ENCODE measurements at regions not wholly inside any gene's neighbourhood (a gene's known extent, or its start where the extent isn't known, plus 50 kb on each side); places are given as distances from the start of the nearest gene placed in this dataset.

- no peak for TF ChIP-seq TAF1 (IDR thresholded peaks at IDR 0.05; ENCODE audit: borderline replicate concordance, insufficient read depth, low read length)
- TF ChIP-seq, protein P1, sequence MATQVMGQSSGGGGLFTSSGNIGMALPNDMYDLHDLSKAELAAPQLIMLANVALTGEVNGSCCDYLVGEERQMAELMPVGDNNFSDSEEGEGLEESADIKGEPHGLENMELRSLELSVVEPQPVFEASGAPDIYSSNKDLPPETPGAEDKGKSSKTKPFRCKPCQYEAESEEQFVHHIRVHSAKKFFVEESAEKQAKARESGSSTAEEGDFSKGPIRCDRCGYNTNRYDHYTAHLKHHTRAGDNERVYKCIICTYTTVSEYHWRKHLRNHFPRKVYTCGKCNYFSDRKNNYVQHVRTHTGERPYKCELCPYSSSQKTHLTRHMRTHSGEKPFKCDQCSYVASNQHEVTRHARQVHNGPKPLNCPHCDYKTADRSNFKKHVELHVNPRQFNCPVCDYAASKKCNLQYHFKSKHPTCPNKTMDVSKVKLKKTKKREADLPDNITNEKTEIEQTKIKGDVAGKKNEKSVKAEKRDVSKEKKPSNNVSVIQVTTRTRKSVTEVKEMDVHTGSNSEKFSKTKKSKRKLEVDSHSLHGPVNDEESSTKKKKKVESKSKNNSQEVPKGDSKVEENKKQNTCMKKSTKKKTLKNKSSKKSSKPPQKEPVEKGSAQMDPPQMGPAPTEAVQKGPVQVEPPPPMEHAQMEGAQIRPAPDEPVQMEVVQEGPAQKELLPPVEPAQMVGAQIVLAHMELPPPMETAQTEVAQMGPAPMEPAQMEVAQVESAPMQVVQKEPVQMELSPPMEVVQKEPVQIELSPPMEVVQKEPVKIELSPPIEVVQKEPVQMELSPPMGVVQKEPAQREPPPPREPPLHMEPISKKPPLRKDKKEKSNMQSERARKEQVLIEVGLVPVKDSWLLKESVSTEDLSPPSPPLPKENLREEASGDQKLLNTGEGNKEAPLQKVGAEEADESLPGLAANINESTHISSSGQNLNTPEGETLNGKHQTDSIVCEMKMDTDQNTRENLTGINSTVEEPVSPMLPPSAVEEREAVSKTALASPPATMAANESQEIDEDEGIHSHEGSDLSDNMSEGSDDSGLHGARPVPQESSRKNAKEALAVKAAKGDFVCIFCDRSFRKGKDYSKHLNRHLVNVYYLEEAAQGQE (IDR thresholded peaks at IDR 0.05; ENCODE audit: insufficient read depth in 1 of 2, low read depth in 2 of 2, low read length in 2 of 2): no peak
- TF ChIP-seq POLR2AphosphoS5 (IDR thresholded peaks at IDR 0.05; ENCODE audit: low read depth, low read length): no peak
- no peak for TF ChIP-seq FOXP2 (optimal IDR thresholded peaks at IDR 0.05; ENCODE audit: borderline replicate concordance, extremely low read depth, extremely low read length, insufficient read depth)
- no peak for TF ChIP-seq SIN3A (IDR thresholded peaks at IDR 0.05; ENCODE audit: borderline replicate concordance, insufficient read depth, low read length)
Measured at GRCh38 chr1:83693427-83694126, 305.4 kb downstream of the TTLL7 start.

GRCh38 chr1:83692524-83693381 is 306.2 kb downstream of the TTLL7 start:
- TF ChIP-seq POLR2AphosphoS5 (IDR thresholded peaks at IDR 0.05; ENCODE audit: low read depth, low read length) (no peak), FOXP2 (optimal IDR thresholded peaks at IDR 0.05; ENCODE audit: borderline replicate concordance, extremely low read depth, extremely low read length, insufficient read depth) (no peak), TAF1 (IDR thresholded peaks at IDR 0.05; ENCODE audit: borderline replicate concordance, insufficient read depth, low read length) (no peak), SIN3A (IDR thresholded peaks at IDR 0.05; ENCODE audit: borderline replicate concordance, insufficient read depth, low read length) (no peak)
- TF ChIP-seq, protein P1 (IDR thresholded peaks at IDR 0.05; ENCODE audit: insufficient read depth in 1 of 2, low read depth in 2 of 2, low read length in 2 of 2): no peak

DNA sequence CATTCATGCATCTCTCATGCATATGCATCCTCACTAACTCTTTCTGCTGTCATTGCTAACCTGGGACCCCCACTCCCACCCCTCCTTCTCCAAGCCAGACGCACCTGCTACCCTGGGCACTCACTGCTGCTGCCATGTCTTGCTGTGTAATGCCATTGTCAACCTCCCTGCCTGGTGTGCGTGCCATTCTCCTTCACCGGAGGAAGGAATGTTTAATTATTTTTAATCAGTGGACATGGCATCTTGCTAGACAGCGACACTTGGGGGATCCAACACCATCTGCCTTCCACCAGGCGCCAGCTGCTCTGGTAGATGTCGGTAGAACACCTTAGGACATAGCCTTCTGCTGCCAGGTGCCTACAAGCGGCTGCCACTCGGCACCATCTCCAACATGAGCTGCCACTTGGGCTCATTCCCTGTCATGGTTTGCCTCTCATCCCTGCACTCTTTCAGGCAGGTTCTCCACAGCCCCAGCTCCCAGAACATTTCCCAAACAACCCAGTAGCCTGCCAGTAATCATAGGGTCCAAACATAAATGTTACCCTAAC is 306.9 kb downstream of the TTLL7 start:
- TF ChIP-seq, protein P1 (IDR thresholded peaks at IDR 0.05; ENCODE audit: insufficient read depth in 1 of 2, low read depth in 2 of 2, low read length in 2 of 2): no peak
- TF ChIP-seq FOXP2 (optimal IDR thresholded peaks at IDR 0.05; ENCODE audit: borderline replicate concordance, extremely low read depth, extremely low read length, insufficient read depth) (no peak), TAF1 (IDR thresholded peaks at IDR 0.05; ENCODE audit: borderline replicate concordance, insufficient read depth, low read length) (no peak), SIN3A (IDR thresholded peaks at IDR 0.05; ENCODE audit: borderline replicate concordance, insufficient read depth, low read length) (no peak), POLR2AphosphoS5 (IDR thresholded peaks at IDR 0.05; ENCODE audit: low read depth, low read length) (no peak)

- TF ChIP-seq SIN3A (IDR thresholded peaks at IDR 0.05; ENCODE audit: borderline replicate concordance, insufficient read depth, low read length) (no peak), TAF1 (IDR thresholded peaks at IDR 0.05; ENCODE audit: borderline replicate concordance, insufficient read depth, low read length) (no peak), POLR2AphosphoS5 (IDR thresholded peaks at IDR 0.05; ENCODE audit: low read depth, low read length) (no peak)
- TF ChIP-seq, protein P1 (IDR thresholded peaks at IDR 0.05; ENCODE audit: insufficient read depth in 1 of 2, low read depth in 2 of 2, low read length in 2 of 2): no peak
Measured at GRCh38 chr1:83689921-83690868, 308.7 kb downstream of the TTLL7 start.
